GM12892 (cell line): ENCODE measurements at regions not wholly inside any gene's neighbourhood (a gene's known extent, or its start where the extent isn't known, plus 50 kb on each side); places are given as distances from the start of the nearest gene placed in this dataset.

Source experiments
- POLR2A ChIP-seq: IDR thresholded peaks from 2 replicates; pipeline ENCODE4 v1.6.1; 2011; ENCODE audit warnings: low read depth, low read length, control low read depth
- POLR2AphosphoS5 ChIP-seq: IDR thresholded peaks from 2 replicates; pipeline ENCODE4 v1.6.1; 2011; ENCODE audit warnings: low read depth, low read length, control low read depth
- TAF1 ChIP-seq: IDR thresholded peaks from 2 replicates; pipeline ENCODE4 v1.6.1; 2011; ENCODE audit warnings: low read depth, mild to moderate bottlenecking, control low read depth, low read length, borderline replicate concordance

- TF ChIP-seq TAF1 = no peak
- TF ChIP-seq POLR2A = no peak
- TF ChIP-seq POLR2AphosphoS5 = no peak
Measured at GRCh38 chr12:45502481-45503128, 226.9 kb upstream of the ARID2 start.
